Endothelial cell of umbilical vein (primary cell): ENCODE measurements at regions not wholly inside any gene's neighbourhood (a gene's known extent, or its start where the extent isn't known, plus 50 kb on each side); places are given as distances from the start of the nearest gene placed in this dataset.

Experiments
- BruUV-seq: library from RNA; stranded (reverse); fragments of 400-500 nt; replicated peaks from 2 replicates; lab custom pipeline; 2021; lab: Mats Ljungman, UMichigan
- CTCF ChIA-PET: fragments of 300-600, 350-600 bp; sonication (Branson Sonifier 250); formaldehyde crosslinking; loops from one replicate; lab custom pipeline; 2021; ENCODE audit warnings: antibody characterized with exemption, inconsistent platforms; lab: Charles Lee
- POLR2A ChIA-PET: fragments of 300-600, 350-600 bp; sonication (Branson Sonifier 250); formaldehyde crosslinking; loops from one replicate; lab custom pipeline; 2021; ENCODE audit warnings: antibody characterized with exemption, inconsistent platforms; lab: Charles Lee
- DNase-seq: peaks from one replicate; pipeline ENCODE4 v3.0.0-alpha.2; 2011; ENCODE audit warnings: low read depth, low spot score
- FAIRE-seq: peaks from 2 replicates; lab custom pipeline; 2011; peaks lifted over from hg19 to GRCh38; lab: Jason Lieb, UNC
- H2AFZ ChIP-seq: 2 replicates; pipeline ENCODE4 v1.6.0; 2012; ENCODE audit warnings: low read depth, low read length, control low read depth, inconsistent platforms
- H3K27ac ChIP-seq: 2 replicates; pipeline ENCODE4 v1.5.1; 2011; ENCODE audit warnings: low read depth, mild to moderate bottlenecking, control low read depth, low read length, moderate library complexity; ENCODE audit not compliant: insufficient read depth
- H3K27me3 ChIP-seq, 2 experiments: 2 replicates each; pipeline versions ENCODE4 v1.6.0 to v1.6.1; 2011; ENCODE audit warnings: low read length in 2 of 2, mixed read lengths in 1 of 2; ENCODE audit not compliant: control insufficient read depth in 2 of 2, insufficient read depth in 2 of 2
- H3K36me3 ChIP-seq, 2 experiments: 2 replicates in 1 of 2; 3 replicates in 1 of 2; pipeline ENCODE4 v1.5.1; 2011; ENCODE audit warnings: low read length in 2 of 2, mild to moderate bottlenecking in 1 of 2, moderate library complexity in 1 of 2; ENCODE audit not compliant: control insufficient read depth in 2 of 2, insufficient read depth in 2 of 2; ENCODE audit errors: extremely low read depth in 1 of 2
- H3K4me1 ChIP-seq: 3 replicates; pipeline ENCODE4 v1.5.1; 2011; ENCODE audit warnings: mild to moderate bottlenecking, low read length; ENCODE audit not compliant: control insufficient read depth, insufficient read depth; ENCODE audit errors: extremely low read depth
- H3K4me2 ChIP-seq: 2 replicates; pipeline ENCODE4 v1.6.1; 2011; ENCODE audit warnings: low read length, control low read depth, mixed read lengths; ENCODE audit not compliant: insufficient read depth
- H3K4me3 ChIP-seq, 3 experiments: fragments of 200-600 bp in 1 of 3; sonication (generic), shearing (Covaris generic) in 1 of 3; replicated peaks in 1 of 3; 2 replicates each; pipeline ENCODE4 v1.5.1; 2011 to 2016; ENCODE audit warnings: control low read depth in 3 of 3, low read length in 3 of 3, mild to moderate bottlenecking in 2 of 3, inconsistent platforms in 1 of 3, low read depth in 1 of 3, moderate library complexity in 1 of 3; ENCODE audit not compliant: insufficient read depth in 1 of 3
- H3K79me2 ChIP-seq: 2 replicates; pipeline ENCODE4 v1.6.0; 2012; ENCODE audit warnings: low read length, inconsistent platforms; ENCODE audit not compliant: control insufficient read depth, insufficient read depth
- H3K9ac ChIP-seq: replicated peaks from 2 replicates; pipeline ENCODE3; 2011; ENCODE audit warnings: low read length, control low read depth; ENCODE audit not compliant: insufficient read depth; ENCODE audit errors: extremely low read depth
- H3K9me1 ChIP-seq: replicated peaks from 3 replicates; pipeline ENCODE4 v1.6.0; 2011; ENCODE audit warnings: mild to moderate bottlenecking, low read length; ENCODE audit not compliant: control insufficient read depth, insufficient read depth; ENCODE audit errors: extremely low read depth
- H3K9me3 ChIP-seq: replicated peaks from 2 replicates; pipeline ENCODE4 v1.5.1; 2012; ENCODE audit warnings: low read length, inconsistent platforms; ENCODE audit not compliant: control insufficient read depth, insufficient read depth
- H4K20me1 ChIP-seq: replicated peaks from 2 replicates; pipeline ENCODE3; 2011; ENCODE audit warnings: mild to moderate bottlenecking, low read length; ENCODE audit not compliant: control insufficient read depth, insufficient read depth; ENCODE audit errors: extremely low read depth
- CTCF ChIP-seq, 2 donors: IDR thresholded peaks; 1 replicate in 1 of 2; 2 replicates in 1 of 2; pipeline ENCODE4 v1.5.1; 2011; ENCODE audit warnings: low read length in 2 of 2, mild to moderate bottlenecking in 2 of 2, moderate library complexity in 2 of 2, control low read depth in 1 of 2, inconsistent platforms in 1 of 2, low read depth in 1 of 2; ENCODE audit not compliant: insufficient read depth in 1 of 2; ENCODE audit errors: extremely low read depth in 1 of 2
- EZH2 ChIP-seq: IDR thresholded peaks from 2 replicates; pipeline ENCODE4 v1.6.1; 2012; ENCODE audit warnings: borderline replicate concordance, low read depth, mild to moderate bottlenecking, moderate library complexity, low read length, inconsistent platforms; ENCODE audit not compliant: severe bottlenecking
- FOS ChIP-seq: IDR thresholded peaks from 2 replicates; pipeline ENCODE4 v1.6.1; 2011; ENCODE audit warnings: mild to moderate bottlenecking, low read length, moderate library complexity, borderline replicate concordance; ENCODE audit not compliant: insufficient read depth
- GATA2 ChIP-seq: IDR thresholded peaks from 2 replicates; pipeline ENCODE4 v1.7.0; 2011; ENCODE audit warnings: low read depth, mild to moderate bottlenecking, moderate library complexity, mixed read lengths, low read length; ENCODE audit not compliant: insufficient read length, insufficient read depth
- MAX ChIP-seq: IDR thresholded peaks from 2 replicates; pipeline ENCODE4 v1.6.1; 2011; ENCODE audit not compliant: insufficient read depth, insufficient read length
- MYC ChIP-seq: IDR thresholded peaks from one replicate; pipeline ENCODE4 v1.6.1; 2011; ENCODE audit warnings: mild to moderate bottlenecking, low read depth, low read length
- dilution Hi-C: fragments of 300-500 bp; cut with MboI; formaldehyde crosslinking; loops from one replicate; pipeline ENCODE4 v1.15.0; 2019; ENCODE audit warnings: low sequenced_read_pairs; ENCODE audit not compliant: extremely low pct_ligation_motif_present
- intact Hi-C: fragments of 100-400 bp; cut with micrococcal nuclease; formaldehyde crosslinking; loops from one replicate; pipeline ENCODE4 v1.10.0; 2022

- dilution Hi-C loops, result no loop called here
- CTCF ChIA-PET, result no interaction called here
- FAIRE-seq, result no peak
Observed at GRCh38 chr6:98452685-98453084, 381.7 kb upstream of the POU3F2 start.

More at GRCh38 chr6:98452685-98453084, 381.7 kb upstream of the POU3F2 start:
- Histone ChIP-seq H3K27ac (no peak overlapping the region), H3K36me3 (no peaks in the 10 kb centered on the region), H3K9me3 (no peaks in the 10 kb centered on the region), H4K20me1 (no peaks in the 10 kb centered on the region), H3K79me2 (no peaks in the 10 kb centered on the region), H3K27me3 (no peaks in the 10 kb centered on the region), H2AFZ (no peak overlapping the region), H3K9ac (no peak overlapping the region), H3K9me1 (no peaks in the 10 kb centered on the region), H3K4me3 (no peak overlapping the region), H3K4me1 (no peaks in the 10 kb centered on the region), H3K4me2 (no peak overlapping the region)
- DNase-seq, result no peak
- intact Hi-C loops, result no loop called here
- POLR2A ChIA-PET, result no interaction called here
- TF ChIP-seq GATA2 (no peak), MAX (no peak), MYC (no peak), CTCF (IDR thresholded peaks at IDR 0.05; ENCODE audit: extremely low read depth in 1 of 2, insufficient read depth in 1 of 2, low read depth in 1 of 2, low read length in 2 of 2) (no peak), FOS (no peak), EZH2 (no peak)
- BruUV-seq, result no TSS peak
